Right cardiac atrium (tissue), 5 donors: ENCODE measurements at regions not wholly inside any gene's neighbourhood (a gene's known extent, or its start where the extent isn't known, plus 50 kb on each side); places are given as distances from the start of the nearest gene placed in this dataset.

Source experiments
- ATAC-seq, 2 donors: fragments of 200-7000 bp; cut with Tn5 transposase; one replicate each; pipeline versions ENCODE4 v1.8.0 to v1.9.1; 2020; ENCODE audit warnings: moderate library complexity in 2 of 2, mild to moderate bottlenecking in 1 of 2
- DNase-seq, 3 donors: peaks; one replicate each; pipeline ENCODE4 v3.0.0-alpha.2; 2020
- H3K27ac ChIP-seq: one replicate; pipeline ENCODE4 v1.5.1; 2013; ENCODE audit warnings: mild to moderate bottlenecking, low read length, control low read depth, moderate library complexity
- H3K27me3 ChIP-seq: one replicate; pipeline ENCODE4 v1.6.1; 2013; ENCODE audit not compliant: control insufficient read depth, insufficient read depth
- H3K4me1 ChIP-seq: one replicate; pipeline ENCODE4 v1.6.1; 2013; ENCODE audit warnings: low read length; ENCODE audit not compliant: control insufficient read depth, insufficient read depth
- H3K4me3 ChIP-seq: one replicate; pipeline ENCODE4 v1.5.1; 2013; ENCODE audit warnings: low read length, control low read depth
- H3K9me3 ChIP-seq: one replicate; pipeline ENCODE4 v1.6.1; 2013; ENCODE audit warnings: low read length; ENCODE audit not compliant: control insufficient read depth
- WGBS: extraction: QIAGEN DNeasy Blood & Tissue Kit; methylation state at CpG from one replicate; pipeline ENCODE4 v1.1.7; 2013; 5-methylcytosine and 5-hydroxymethylcytosine counted together
- intact Hi-C, 4 donors: fragments of 100-400 bp; cut with DNase I; formaldehyde crosslinking; loops; one replicate each; pipeline versions ENCODE4 v1.11.0 to v1.14.0; 2022 to 2023
- donor health status: healthy with polysubstance abuse.
- donor health status: DM: no; HTN: yes; CAD: no.
- donor health status: DM: no; HTN: no; CAD: no.
- donor health status: DM: no; HTN: yes; CAD: no; lungs with severe emphysema.
- donor health status: DM: yes; HTN: yes; CAD: no.

DNA sequence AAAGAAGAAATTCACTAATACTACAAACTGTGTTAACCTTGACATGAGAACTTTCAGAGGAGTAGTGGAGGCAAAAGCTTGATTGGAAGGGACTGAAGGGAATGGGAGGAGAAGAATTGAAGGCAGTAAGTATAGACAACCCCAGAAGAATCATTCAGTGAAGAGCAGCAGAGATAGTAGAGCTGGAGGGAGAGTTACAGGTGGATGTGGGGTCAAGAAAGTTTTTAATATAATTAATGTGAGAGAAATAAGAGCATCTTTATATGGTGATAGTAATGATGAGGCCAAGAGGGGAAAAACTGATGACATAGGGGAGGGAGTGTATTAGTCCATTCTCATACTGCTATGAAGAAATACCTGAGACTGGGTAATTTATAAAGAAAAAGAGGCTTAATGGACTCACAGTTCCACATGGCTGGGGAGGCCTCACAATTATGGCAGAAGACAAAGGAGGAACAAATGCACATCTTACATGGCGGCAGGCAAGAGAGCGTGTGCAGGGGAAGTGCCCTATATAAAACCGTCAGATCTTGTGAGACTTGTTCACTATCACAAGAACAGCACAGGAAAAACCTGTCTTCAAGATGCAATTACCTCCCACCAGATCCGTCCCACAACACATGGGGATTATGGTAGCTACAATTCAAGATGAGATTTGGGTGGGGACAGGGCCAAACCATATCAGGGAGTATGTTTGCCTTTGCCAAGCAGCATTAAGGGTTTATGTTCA, 88.3 kb upstream of the PIK3CG start:
- intact Hi-C loops: no loop called here
- H3K4me3 ChIP-seq: no peak overlapping the region
- ATAC-seq: no peak
- H3K4me1 ChIP-seq: no peaks in the 10 kb centered on the region
- no peak overlapping the region for H3K27ac ChIP-seq
- no peaks in the 10 kb centered on the region for H3K27me3 ChIP-seq
- 91% methylated on average over 4 of the region's 4 CpGs for WGBS
- no peak for DNase-seq
- H3K9me3 ChIP-seq: no peaks in the 10 kb centered on the region

DNA sequence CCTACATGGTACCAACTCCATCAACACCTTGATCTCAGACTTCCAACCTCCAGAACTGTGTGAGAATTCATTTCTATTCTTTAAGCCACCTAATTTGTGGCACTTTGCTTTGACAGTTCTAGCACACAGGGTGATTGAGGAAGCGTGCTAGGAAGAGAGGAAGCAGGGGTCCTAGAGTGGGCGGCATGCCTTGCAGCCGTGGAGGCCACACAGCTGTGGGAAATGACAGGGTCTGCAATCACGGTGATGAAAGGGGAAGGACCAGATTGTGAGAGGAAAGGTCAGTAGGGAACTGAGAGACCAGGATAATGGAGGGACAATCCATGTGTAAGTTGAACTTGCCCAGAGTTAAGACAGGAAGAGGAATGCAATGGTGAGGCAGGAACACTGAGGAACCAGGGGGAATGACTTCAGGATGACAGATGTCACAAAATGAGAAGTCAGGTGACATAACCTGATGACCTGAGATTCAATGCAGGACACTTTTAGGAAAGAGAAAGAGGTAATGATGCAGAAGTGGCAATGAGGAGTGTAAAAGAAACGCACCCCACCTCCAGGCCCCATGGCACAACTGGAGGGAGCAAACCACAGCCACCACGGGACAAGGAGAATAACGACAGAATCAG, 87.3 kb upstream of the PIK3CG start:
- Histone ChIP-seq H3K4me1 (no peaks in the 10 kb centered on the region), H3K9me3 (no peaks in the 10 kb centered on the region), H3K27ac (no peak overlapping the region), H3K4me3 (no peak overlapping the region), H3K27me3 (no peaks in the 10 kb centered on the region)
- intact Hi-C loops: no loop called here
- ATAC-seq (no peak), DNase-seq (no peak)
- WGBS: 63% methylated on average over 7 of the region's 7 CpGs

GRCh38 chr7:106778656-106779250, 86.3 kb upstream of the PIK3CG start:
- no peaks in the 10 kb centered on the region for H3K9me3 ChIP-seq
- intact Hi-C loops: no loop called here
- no peak for DNase-seq
- H3K27ac ChIP-seq: no peak overlapping the region
- 76% methylated on average over 2 of the region's 2 CpGs for whole genome bisulfite sequencing
- H3K27me3 ChIP-seq: no peaks in the 10 kb centered on the region
- H3K4me1 ChIP-seq: no peaks in the 10 kb centered on the region
- ATAC-seq: no peak
- no peak overlapping the region for H3K4me3 ChIP-seq

DNA sequence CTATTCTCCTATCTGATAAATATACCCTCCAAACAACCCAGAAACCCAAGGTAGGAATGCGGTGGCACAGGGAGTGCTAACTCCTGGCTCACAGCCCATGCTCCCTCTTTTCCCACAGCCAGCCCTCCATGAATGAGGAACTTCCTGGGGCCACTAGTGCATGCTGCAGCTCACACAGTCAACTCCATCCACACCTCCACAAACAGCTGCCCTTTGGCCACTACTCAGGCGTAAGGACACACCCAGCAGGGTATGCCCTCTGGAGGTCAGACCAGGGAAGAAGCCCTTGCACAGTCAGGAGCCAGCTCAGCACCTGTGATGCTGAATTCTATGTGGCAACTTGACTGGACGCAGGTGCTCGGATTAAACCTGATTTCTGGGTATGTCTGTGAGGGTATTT, 85.2 kb upstream of the PIK3CG start:
- 80% methylated on average over 4 of the region's 4 CpGs for WGBS
- intact Hi-C loops: no loop called here
- H3K9me3 ChIP-seq: no peaks in the 10 kb centered on the region
- no peak for DNase-seq
- no peak overlapping the region for H3K4me3 ChIP-seq
- H3K27me3 ChIP-seq: no peaks in the 10 kb centered on the region
- peak; percentile 29 to 47 for ATAC-seq
- H3K27ac ChIP-seq: no peak overlapping the region
- H3K4me1 ChIP-seq: no peaks in the 10 kb centered on the region

- Histone ChIP-seq H3K27ac (no peak overlapping the region), H3K4me3 (no peak overlapping the region), H3K4me1 (no peaks in the 10 kb centered on the region), H3K9me3 (no peaks in the 10 kb centered on the region), H3K27me3 (no peaks in the 10 kb centered on the region)
- ATAC-seq: no peak
- 94% methylated on average over 2 of the region's 2 CpGs for WGBS
- DNase-seq: no peak
- intact Hi-C loops: no loop called here
Measured at GRCh38 chr7:106781007-106781406, 84.1 kb upstream of the PIK3CG start.

DNA sequence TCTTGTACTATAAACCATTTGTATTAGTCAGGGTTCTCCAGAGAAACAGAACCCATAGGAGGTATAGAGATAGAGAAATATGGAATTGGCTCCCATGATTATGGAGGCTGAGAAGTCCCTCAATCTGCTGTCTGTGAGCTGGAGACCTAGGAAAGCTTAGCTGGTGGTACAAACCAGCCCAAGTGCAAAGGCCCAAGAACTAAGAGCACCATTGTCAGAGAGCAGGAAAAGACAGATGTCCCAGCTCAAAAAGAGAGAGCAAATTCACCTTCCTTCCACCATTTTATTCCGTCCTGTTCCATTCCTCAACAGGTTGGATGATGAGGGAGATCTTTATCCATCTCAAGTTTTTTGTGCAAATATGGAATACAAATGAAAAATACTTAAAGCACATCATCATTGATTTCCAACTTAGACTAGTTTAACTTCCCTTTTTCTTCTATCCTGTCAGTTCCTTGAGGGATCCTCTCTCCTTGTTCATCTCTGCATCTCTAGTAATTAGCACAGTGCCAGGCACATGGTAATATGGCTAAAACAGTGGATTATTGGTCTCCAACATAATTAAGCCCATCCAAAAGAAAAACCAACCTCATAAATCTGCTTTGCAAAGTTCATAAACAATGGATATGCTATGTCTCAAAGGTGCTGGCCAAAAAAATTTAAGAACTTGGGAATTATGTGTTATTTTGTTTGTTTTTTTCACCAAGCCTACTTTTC, 83.1 kb upstream of the PIK3CG start:
- ATAC-seq: no peak
- no peaks in the 10 kb centered on the region for H3K9me3 ChIP-seq
- intact Hi-C loops: no loop called here
- H3K27me3 ChIP-seq: no peaks in the 10 kb centered on the region
- H3K27ac ChIP-seq: no peak overlapping the region
- H3K4me1 ChIP-seq: no peaks in the 10 kb centered on the region
- H3K4me3 ChIP-seq: no peak overlapping the region
- DNase-seq: no peak
- 64% methylated on average over 1 of the region's 1 CpG for WGBS

- no peaks in the 10 kb centered on the region for H3K4me1 ChIP-seq
- intact Hi-C loops: no loop called here
- H3K9me3 ChIP-seq: no peaks in the 10 kb centered on the region
- no peak overlapping the region for H3K4me3 ChIP-seq
- ATAC-seq: no peak
- H3K27me3 ChIP-seq: no peaks in the 10 kb centered on the region
- WGBS: 64% methylated on average over 1 of the region's 1 CpG
- no peak overlapping the region for H3K27ac ChIP-seq
- DNase-seq: no peak
Measured at GRCh38 chr7:106783286-106783685, 81.8 kb upstream of the PIK3CG start.

- no peaks in the 10 kb centered on the region for H3K4me1 ChIP-seq
- 92% methylated on average over 1 of the region's 1 CpG for WGBS
- no peak overlapping the region for H3K4me3 ChIP-seq
- H3K27me3 ChIP-seq: no peaks in the 10 kb centered on the region
- intact Hi-C loops: no loop called here
- no peak for ATAC-seq
- no peak overlapping the region for H3K27ac ChIP-seq
- DNase-seq: no peak
- no peaks in the 10 kb centered on the region for H3K9me3 ChIP-seq
Measured at GRCh38 chr7:106788637-106789036, 76.4 kb upstream of the PIK3CG start.

- DNase-seq (no peak), ATAC-seq (no peak)
- Histone ChIP-seq H3K27ac (no peak overlapping the region), H3K9me3 (no peaks in the 10 kb centered on the region), H3K4me1 (no peaks in the 10 kb centered on the region), H3K27me3 (no peaks in the 10 kb centered on the region), H3K4me3 (no peak overlapping the region)
- 81% methylated on average over 4 of the region's 4 CpGs for WGBS
- intact Hi-C loops: loop anchor here (5.0 to 10.0 kb wide), 4 partner anchors 153 to 363 kb away; no protein-coding TSS in a partner anchor
Measured at GRCh38 chr7:106791526-106791925, 73.6 kb upstream of the PIK3CG start.

GRCh38 chr7:106792233-106792926, 72.7 kb upstream of the PIK3CG start:
- Histone ChIP-seq H3K9me3 (no peaks in the 10 kb centered on the region), H3K4me3 (no peak overlapping the region), H3K27ac (no peak overlapping the region), H3K4me1 (no peaks in the 10 kb centered on the region), H3K27me3 (no peaks in the 10 kb centered on the region)
- intact Hi-C loops: loop anchor here (5.0 to 10.0 kb wide), 4 partner anchors 152 to 362 kb away; no protein-coding TSS in a partner anchor
- 54% methylated on average over 8 of the region's 8 CpGs for WGBS
- no peak for DNase-seq
- no peak for ATAC-seq
